ENCODE measurements at regions not wholly inside any gene's neighbourhood (a gene's known extent, or its start where the extent isn't known, plus 50 kb on each side); places are given as distances from the start of the nearest gene placed in this dataset.

GRCh38 chr6:149261364-149262040, 56.0 kb upstream of the TAB2 start:
- TF ChIP-seq, protein P1, sequence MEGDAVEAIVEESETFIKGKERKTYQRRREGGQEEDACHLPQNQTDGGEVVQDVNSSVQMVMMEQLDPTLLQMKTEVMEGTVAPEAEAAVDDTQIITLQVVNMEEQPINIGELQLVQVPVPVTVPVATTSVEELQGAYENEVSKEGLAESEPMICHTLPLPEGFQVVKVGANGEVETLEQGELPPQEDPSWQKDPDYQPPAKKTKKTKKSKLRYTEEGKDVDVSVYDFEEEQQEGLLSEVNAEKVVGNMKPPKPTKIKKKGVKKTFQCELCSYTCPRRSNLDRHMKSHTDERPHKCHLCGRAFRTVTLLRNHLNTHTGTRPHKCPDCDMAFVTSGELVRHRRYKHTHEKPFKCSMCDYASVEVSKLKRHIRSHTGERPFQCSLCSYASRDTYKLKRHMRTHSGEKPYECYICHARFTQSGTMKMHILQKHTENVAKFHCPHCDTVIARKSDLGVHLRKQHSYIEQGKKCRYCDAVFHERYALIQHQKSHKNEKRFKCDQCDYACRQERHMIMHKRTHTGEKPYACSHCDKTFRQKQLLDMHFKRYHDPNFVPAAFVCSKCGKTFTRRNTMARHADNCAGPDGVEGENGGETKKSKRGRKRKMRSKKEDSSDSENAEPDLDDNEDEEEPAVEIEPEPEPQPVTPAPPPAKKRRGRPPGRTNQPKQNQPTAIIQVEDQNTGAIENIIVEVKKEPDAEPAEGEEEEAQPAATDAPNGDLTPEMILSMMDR (IDR thresholded peaks at IDR 0.05; ENCODE audit: low read depth, low read length, missing control alignments): no peak
- no peak overlapping the region for H3K4me3 ChIP-seq (ENCODE audit: low read depth, low read length)
- no peak for DNase-seq (ENCODE audit: low read depth)
- in situ Hi-C loops (cut with HindIII; ENCODE audit: low sequenced_read_pairs): no loop called here

DNA sequence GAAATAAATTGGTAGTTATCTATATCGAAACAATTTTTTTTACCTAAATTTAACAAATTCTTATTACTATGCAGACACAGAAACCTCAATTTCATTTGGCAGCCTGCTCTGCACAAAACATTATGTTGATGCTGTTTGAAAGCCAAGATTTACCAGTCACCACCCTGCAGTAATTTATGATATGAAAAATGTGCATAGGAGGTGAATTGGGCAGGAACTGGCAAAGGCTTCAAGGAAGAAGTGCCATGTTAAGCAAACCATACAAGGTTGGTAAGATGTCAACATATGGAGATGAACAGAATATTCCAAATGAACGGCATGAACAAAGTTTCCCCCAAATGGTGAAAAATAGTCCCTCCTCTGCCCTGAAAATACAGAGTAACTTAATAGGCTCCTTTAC, 54.2 kb upstream of the TAB2 start:
- no peak overlapping the region for H3K4me3 ChIP-seq (ENCODE audit: low read depth, low read length)
- DNase-seq (ENCODE audit: low read depth): no peak
- in situ Hi-C loops (cut with HindIII; ENCODE audit: low sequenced_read_pairs): no loop called here
- TF ChIP-seq, protein P1 (IDR thresholded peaks at IDR 0.05; ENCODE audit: low read depth, low read length, missing control alignments): no peak

- in situ Hi-C loops (cut with HindIII; ENCODE audit: low sequenced_read_pairs): no loop called here
- no peak for DNase-seq (ENCODE audit: low read depth)
- TF ChIP-seq, protein P1 (IDR thresholded peaks at IDR 0.05; ENCODE audit: low read depth, low read length, missing control alignments): no peak
- no peak overlapping the region for H3K4me3 ChIP-seq (ENCODE audit: low read depth, low read length)
These were observed 52.9 kb upstream of the TAB2 start for GRCh38 chr6:149264629-149265028.

- in situ Hi-C loops (cut with HindIII; ENCODE audit: low sequenced_read_pairs): no loop called here
- TF ChIP-seq, protein P1 (IDR thresholded peaks at IDR 0.05; ENCODE audit: low read depth, low read length, missing control alignments): no peak
- no peak overlapping the region for H3K4me3 ChIP-seq (ENCODE audit: low read depth, low read length)
- no peak for DNase-seq (ENCODE audit: low read depth)
These were observed 51.6 kb upstream of the TAB2 start for GRCh38 chr6:149265945-149266344.

- H3K4me3 ChIP-seq (ENCODE audit: low read depth, low read length): no peak overlapping the region
- TF ChIP-seq, protein P1 (IDR thresholded peaks at IDR 0.05; ENCODE audit: low read depth, low read length, missing control alignments): no peak
- in situ Hi-C loops (cut with HindIII; ENCODE audit: low sequenced_read_pairs): no loop called here
- DNase-seq (ENCODE audit: low read depth): no peak
These were observed 50.9 kb upstream of the TAB2 start for GRCh38 chr6:149266659-149267058.

DNA sequence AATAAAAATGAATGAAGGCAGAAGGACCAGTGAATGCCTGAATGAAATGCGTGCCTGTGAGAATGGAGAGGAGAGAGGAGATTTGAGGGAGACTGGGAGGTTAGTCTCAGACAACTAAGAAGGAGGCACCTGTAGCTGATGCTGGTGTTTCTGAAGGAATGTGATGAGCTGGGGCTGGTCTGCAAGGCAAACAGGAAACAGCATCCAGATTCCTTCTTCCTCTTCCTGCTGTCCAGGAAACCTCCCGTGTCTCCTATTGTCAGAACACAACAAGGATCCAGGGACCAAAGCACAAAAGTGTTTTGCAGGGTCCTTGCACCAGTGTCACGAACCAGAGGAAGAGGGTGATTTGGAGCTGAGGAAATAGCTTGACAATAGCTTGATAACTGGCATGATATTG, 50.4 kb upstream of the TAB2 start:
- in situ Hi-C loops (cut with HindIII; ENCODE audit: low sequenced_read_pairs): no loop called here
- no peak for DNase-seq (ENCODE audit: low read depth)
- TF ChIP-seq, protein P1 (IDR thresholded peaks at IDR 0.05; ENCODE audit: low read depth, low read length, missing control alignments): no peak
- H3K4me3 ChIP-seq (ENCODE audit: low read depth, low read length): no peak overlapping the region
